COLO668 (cell line): ENCODE measurements at regions not wholly inside any gene's neighbourhood (a gene's known extent, or its start where the extent isn't known, plus 50 kb on each side); places are given as distances from the start of the nearest gene placed in this dataset.

Experiments
- DNase-seq: peaks from one replicate; lab custom pipeline; 2025; ENCODE audit not compliant: unreplicated experiment; lab: John Stamatoyannopoulos, UW

GRCh38 chr3:21801631-21802030, 50.6 kb upstream of the ZNF385D start:
- DNase-seq = no peak

GRCh38 chr3:21803604-21804003, 52.6 kb upstream of the ZNF385D start:
- DNase-seq = no peak

DNA sequence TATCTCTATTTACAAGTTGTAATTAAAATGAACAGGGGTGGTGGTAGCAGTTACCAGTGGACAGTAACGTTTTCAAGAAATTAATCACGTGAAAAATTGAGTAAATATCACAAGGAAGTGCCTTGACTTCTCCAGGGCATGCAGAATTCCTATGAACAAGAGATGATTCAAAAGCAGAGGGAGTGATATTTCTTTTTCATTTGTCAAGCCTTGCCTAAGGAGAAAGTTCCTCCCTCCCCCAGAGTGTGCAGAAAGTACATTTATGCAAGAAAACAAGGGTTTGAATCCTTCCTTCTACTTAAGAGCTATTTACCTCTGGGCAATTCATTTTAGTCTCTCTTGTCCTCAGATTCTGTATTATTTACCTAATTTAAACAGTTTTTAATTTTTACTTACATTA, 53.3 kb upstream of the ZNF385D start:
- no peak for DNase-seq

DNA sequence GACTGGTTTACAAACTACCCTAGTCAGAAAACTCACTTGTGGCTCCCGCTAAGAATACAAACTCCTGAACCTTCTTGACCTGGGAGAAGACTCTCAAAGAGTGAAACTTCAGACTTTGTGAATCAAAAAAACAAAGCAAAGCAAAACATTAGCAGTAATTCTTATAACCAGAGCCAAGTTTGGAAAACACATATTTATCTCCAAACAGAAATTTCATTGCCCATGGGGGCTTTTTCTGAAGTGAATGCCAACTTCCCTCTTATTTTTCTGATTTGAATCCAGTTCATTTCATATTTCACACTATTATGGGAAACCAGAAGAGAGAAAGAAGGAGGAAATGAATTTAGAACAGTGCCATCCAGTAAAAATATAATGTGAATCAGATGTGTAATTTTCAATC, 55.7 kb upstream of the ZNF385D start:
- DNase-seq = no peak

DNA sequence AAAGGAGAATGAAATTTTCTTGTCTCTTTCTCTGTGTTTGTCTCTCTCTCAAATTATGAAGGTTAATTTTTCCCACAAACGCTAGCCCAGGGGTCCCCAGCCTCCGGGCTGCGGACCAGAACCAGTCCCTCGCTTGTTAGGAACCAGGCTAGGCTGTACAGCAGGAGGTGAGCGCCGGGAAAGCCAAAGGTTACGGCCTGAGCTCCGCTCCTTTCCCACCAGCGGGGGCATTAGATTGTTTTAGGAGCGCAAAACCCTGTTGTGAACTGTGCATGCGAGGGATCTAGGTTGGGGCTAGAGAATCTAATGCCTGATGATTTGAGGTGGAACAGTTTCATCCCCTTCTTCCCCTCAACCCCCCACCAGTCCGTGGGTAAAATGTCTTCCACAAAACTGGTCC, 74.7 kb upstream of the ZNF385D start:
- DNase-seq = no peak

DNA sequence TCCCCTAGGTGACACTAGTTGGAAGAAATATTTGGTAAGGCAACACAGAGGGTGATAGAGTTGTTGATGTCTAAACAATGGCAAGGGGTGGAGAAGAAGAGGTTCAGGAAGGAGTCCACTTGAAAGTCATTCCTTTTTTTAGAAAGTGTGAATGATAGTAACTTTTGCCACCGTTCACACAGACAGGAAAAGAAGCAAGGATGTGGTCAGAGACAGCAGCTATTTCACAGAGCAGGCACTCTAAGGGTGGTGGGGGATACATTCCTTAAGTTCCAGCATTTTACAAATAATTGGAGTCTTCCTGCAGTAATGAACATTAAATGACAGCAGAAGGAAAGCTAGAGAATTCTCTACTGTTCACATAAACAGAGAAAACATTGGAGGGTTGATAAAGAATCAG, 75.4 kb upstream of the ZNF385D start:
- DNase-seq = no peak

- no peak for DNase-seq
These were observed 79.5 kb upstream of the ZNF385D start for GRCh38 chr3:21830541-21830940.

DNA sequence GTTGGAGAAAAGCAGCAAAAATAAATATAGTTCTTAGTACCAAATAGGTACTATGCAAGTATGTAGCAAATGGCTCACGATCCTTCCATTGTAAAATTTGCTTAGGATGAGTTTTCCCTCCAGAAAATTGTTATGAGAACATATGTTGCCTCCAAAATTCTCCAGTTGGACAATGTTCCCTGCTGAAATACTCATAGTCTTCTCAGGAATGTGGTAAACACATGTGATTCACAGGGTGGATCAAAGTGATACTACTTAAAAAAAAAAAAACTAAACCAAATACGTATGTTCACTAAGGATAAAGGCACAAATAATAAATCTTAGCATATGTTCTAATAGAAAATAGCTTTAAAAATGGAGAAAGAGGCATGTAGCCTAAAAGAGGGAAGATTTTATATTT, 84.3 kb upstream of the ZNF385D start:
- DNase-seq = no peak

DNA sequence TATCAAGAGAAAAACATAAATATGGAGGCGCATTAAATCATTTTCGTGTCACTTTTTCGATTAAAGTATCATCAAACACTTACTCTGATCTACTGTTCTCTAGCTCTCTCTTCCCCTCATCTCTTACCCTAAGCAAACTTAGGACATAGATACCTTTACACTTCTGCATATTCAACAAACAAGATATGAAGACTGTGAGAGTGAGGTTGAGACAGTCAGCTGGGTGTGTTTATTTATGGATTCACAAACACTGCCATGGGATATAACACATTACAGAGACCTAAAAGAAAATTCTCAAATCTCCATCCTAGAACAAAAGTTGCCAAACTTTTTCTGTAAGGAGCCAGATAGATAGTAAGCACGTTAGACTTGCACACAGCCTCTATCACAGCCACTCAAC, 85.2 kb upstream of the ZNF385D start:
- DNase-seq = no peak

DNA sequence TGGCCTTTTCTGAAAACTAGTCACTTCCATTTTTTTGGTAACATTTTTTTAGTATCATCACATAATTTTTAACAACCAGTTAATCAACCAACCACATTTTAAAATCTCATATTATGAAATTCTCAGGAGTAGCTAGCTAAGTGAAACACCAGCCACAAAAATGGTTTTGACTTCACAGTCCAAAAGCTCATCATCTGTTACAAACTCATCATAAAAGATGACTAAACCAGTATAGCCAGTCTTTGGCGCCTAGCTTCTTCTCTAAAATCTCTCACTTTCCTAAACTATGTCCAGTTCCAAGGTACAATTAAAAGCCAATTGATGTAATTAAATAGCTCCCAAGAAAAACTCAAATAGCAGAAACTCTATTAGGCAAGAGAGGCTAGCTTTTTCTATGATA, 88.2 kb upstream of the ZNF385D start:
- no peak for DNase-seq

- no peak for DNase-seq
These were observed 88.6 kb upstream of the ZNF385D start for GRCh38 chr3:21839592-21839991.

DNA sequence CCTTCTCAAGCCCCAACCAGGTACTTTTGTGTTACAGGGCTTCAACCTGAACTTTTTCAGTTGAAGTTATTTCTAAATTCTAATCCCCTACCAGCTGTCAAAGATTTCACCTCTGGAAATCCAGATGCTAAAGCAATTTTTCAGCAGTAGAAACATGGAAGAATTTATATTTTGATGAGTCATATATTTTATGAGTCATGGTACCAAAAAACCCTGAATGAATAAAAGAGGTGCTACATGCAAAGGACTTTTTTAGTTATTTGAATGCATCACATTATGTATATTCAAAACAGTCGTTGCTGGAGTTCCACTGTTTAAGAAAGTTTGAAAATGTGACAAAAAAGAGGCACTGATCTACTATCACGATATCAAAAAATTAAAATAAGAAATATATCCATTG, 96.0 kb upstream of the ZNF385D start:
- DNase-seq = no peak

DNA sequence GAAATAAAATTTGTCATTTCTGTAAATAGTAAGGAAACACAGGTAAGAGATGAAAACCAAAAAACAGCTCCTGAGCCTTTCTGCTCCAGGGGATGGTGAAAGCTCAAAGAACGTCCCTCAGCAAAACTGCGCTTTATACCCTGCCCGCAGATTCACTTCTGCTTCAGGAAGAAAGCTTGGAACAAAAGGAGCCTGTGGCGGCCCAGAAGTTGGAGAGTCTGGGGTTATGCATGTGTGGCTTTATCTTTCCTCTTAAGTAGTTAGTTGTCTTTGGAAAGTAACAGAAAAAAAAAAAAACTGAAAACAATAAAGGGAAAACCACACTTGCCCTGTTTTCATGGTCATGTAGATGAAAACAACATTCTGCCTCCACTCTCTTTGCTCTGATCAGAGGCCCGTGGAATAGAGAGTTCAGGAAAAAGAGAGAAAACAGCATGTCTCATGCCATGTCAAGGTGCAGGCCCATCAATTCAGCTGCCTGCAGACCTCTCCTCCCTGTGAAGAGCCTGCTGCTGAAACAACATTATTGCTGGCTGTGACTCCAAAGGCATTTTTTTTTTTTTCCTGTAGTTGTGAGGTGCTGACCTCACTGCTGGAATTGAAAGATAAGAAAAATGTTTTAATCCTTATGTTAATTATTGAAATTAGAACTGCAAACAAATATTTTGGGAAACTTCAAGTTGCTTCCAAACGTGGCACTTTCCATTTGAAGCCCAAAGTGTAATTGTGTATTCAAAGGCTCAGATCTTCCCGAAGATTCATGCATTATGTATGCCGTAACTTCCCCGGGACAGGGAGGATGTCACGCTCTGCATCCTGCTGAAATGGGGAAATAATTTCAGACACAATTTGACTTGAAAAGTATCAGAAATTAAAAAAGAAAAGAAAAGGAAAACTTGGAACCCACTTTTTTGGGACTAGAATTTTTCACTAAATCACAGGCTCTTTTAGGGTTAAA, 108.4 kb upstream of the ZNF385D start:
- no peak for DNase-seq

- no peak for DNase-seq
These were observed 109.1 kb upstream of the ZNF385D start for GRCh38 chr3:21860082-21860475.

DNA sequence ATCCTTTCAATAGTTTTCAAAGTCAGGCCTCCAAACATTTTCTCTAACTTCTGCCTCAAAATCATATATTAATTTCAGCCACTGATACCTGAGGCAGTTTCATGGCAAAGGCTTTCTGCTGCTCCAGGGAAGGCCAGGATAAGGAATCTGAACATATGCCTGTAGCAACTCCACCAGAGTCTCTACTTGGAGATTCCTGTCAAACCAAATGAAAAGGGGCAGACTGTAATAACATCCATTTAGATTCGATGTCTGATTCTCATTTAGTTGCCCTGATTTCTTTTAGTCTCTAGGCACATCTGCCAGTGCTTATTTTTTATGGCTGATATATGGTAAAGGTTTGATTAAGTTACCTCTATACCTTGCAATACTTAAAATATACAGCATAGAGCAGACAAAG, 109.6 kb upstream of the ZNF385D start:
- no peak for DNase-seq

DNA sequence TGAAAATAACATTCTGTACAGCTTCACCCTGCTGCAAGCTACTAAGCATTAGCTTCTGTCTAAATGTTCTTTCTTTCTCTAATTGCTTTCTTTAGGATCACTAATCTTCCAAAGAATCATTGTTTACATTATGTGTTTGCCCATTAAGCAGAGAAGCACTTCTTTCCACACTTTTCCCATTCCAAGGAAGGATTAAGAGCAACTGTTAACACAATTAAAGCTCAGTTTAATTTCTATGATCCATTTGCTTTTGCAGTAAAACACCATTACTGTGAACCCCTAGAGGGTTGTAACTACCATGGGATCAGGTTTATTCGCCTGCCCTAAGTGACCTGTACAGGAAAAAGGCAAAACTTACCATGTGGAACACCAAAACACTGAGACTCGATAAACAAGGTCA, 125.8 kb upstream of the ZNF385D start:
- no peak for DNase-seq

- no peak for DNase-seq
These were observed 126.3 kb upstream of the ZNF385D start for GRCh38 chr3:21877214-21877754.

DNA sequence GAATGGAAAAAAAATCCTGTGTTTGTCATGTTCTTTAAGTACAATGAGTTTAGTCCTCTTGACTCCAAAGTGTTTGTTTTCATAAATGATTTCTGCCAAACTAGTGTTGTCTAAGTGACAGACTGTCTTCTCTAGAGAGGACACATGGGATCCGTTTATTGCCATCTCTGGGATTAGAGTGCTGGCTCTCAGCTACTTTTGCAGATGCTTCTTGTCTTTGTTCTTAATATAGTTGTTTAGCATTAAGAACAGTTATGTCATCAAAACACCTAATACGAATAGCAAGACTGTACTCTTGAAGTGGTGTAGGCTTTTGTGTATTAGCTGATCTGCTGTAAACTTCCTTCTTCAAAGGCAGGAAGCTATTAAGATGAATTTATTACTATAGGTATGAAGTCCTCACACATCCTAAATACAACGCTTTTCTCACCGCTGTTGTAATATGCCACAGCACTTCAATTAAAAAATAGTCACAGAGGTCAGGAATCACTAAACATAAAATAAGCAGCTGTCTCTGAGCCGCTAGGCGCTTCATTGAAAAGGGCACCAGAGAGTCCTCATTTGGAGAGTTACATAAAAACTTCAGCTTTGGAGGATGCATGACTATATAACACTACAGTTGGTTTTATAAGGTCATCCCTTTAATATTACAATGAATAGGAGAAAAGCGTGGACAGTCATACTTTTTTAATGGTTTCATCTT, 128.3 kb upstream of the ZNF385D start:
- DNase-seq = no peak

GRCh38 chr3:21888656-21889055, 137.6 kb upstream of the ZNF385D start:
- DNase-seq = no peak

GRCh38 chr3:21889166-21889565, 138.2 kb upstream of the ZNF385D start:
- no peak for DNase-seq

- no peak for DNase-seq
These were observed 141.1 kb upstream of the ZNF385D start for GRCh38 chr3:21892104-21892503.

- DNase-seq = no peak
These were observed 142.2 kb upstream of the ZNF385D start for GRCh38 chr3:21893242-21893641.
